Aorta (tissue), 5 donors: ENCODE measurements at regions not wholly inside any gene's neighbourhood (a gene's known extent, or its start where the extent isn't known, plus 50 kb on each side); places are given as distances from the start of the nearest gene placed in this dataset.
"Not testable (repeated sequence)": the region's sequence is repeated elsewhere in the genome, so short reads cannot be mapped to it uniquely, and the experiment has no call there.

Experiments
- ATAC-seq: fragments of 200-7000 bp; cut with Tn5 transposase; one replicate; pipeline ENCODE4 v1.9.1; 2022; ENCODE audit warnings: moderate library complexity; ENCODE audit not compliant: low FRiP score
- DNase-seq, 2 donors: peaks; one replicate each; pipeline ENCODE4 v3.0.0-alpha.2; 2020
- H3K27ac ChIP-seq, 2 donors: one replicate each; pipeline ENCODE4 v1.5.1; 2013; ENCODE audit warnings: low read length in 2 of 2, mild to moderate bottlenecking in 2 of 2, moderate library complexity in 2 of 2, control low read depth in 1 of 2, inconsistent platforms in 1 of 2, low read depth in 1 of 2
- H3K27me3 ChIP-seq, 2 donors: one replicate each; pipeline ENCODE4 v1.6.1; 2013; ENCODE audit warnings: control low read depth in 1 of 2, low read length in 1 of 2, mild to moderate bottlenecking in 1 of 2, moderate library complexity in 1 of 2; ENCODE audit not compliant: insufficient read depth in 2 of 2, control insufficient read depth in 1 of 2
- H3K36me3 ChIP-seq, 2 donors: one replicate each; pipeline ENCODE4 v1.6.1; 2013; ENCODE audit warnings: control low read depth in 1 of 2, low read length in 1 of 2, mild to moderate bottlenecking in 1 of 2; ENCODE audit not compliant: insufficient read depth in 2 of 2, control insufficient read depth in 1 of 2
- H3K4me1 ChIP-seq, 2 donors: one replicate each; pipeline ENCODE4 v1.6.1; 2013; ENCODE audit warnings: low read length in 2 of 2, control low read depth in 1 of 2, mild to moderate bottlenecking in 1 of 2, moderate library complexity in 1 of 2; ENCODE audit not compliant: insufficient read depth in 2 of 2, control insufficient read depth in 1 of 2
- H3K4me3 ChIP-seq, 2 donors: one replicate each; pipeline ENCODE4 v1.5.1; 2013; ENCODE audit warnings: low read length in 2 of 2, control low read depth in 1 of 2, mild to moderate bottlenecking in 1 of 2
- H3K9me3 ChIP-seq: one replicate; pipeline ENCODE4 v1.6.1; 2013; ENCODE audit warnings: mild to moderate bottlenecking, low read length; ENCODE audit not compliant: control insufficient read depth
- WGBS, 2 donors: extraction: QIAGEN DNeasy Blood & Tissue Kit; methylation state at CpG; one replicate each; pipeline ENCODE4 v1.1.7; 2013; 5-methylcytosine and 5-hydroxymethylcytosine counted together
- intact Hi-C, 2 donors: fragments of 100-400 bp; cut with DNase I; formaldehyde crosslinking; loops; one replicate each; pipeline versions ENCODE4 v1.14.2 to v1.15.0; 2022
- donor health status: healthy with polysubstance abuse.
- donor health status: Bipolar disorder and iron deficiency.
- donor health status: DM: no; HTN: no; CAD: no.
- donor health status: DM: no; HTN: no; CAD: no.
- donor health status: DM: yes; HTN: yes; CAD: no.

DNA sequence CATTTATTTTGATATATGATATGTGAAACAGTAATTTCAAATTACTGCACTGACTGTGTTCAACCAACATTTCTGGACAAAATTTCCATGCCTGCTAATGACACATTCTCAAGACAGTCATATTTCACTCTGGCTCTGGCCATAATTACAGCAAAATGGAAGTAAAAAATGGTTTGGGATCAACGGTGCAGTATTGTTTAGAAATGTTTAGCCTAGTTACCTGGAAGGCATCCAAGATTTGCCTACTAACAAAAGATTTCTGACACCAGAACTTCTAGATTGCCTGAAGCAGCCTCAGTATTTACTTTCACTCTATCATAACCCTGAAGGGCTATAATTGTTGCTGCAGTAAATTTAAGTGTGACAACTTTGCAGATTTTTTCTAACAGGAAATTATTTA, 416.3 kb downstream of the PCDH10 start:
- Histone ChIP-seq H3K9me3 (no peaks in the 10 kb centered on the region), H3K4me1 (no peaks in the 10 kb centered on the region), H3K27ac (no peak overlapping the region), H3K36me3 (no peaks in the 10 kb centered on the region), H3K4me3 (peak overlapping the region in 1 of 2 donors; percentile 14), H3K27me3 (no peaks in the 10 kb centered on the region)
- 0 to 2% methylated on average over 1 of the region's 1 CpG for WGBS, 2 donors
- ATAC-seq = no peak
- intact Hi-C loops = no loop called here
- DNase-seq = no peak

GRCh38 chr4:133559987-133560386, 410.9 kb downstream of the PCDH10 start:
- ATAC-seq = peak; percentile 41
- no peak overlapping the region for H3K4me3 ChIP-seq

DNA sequence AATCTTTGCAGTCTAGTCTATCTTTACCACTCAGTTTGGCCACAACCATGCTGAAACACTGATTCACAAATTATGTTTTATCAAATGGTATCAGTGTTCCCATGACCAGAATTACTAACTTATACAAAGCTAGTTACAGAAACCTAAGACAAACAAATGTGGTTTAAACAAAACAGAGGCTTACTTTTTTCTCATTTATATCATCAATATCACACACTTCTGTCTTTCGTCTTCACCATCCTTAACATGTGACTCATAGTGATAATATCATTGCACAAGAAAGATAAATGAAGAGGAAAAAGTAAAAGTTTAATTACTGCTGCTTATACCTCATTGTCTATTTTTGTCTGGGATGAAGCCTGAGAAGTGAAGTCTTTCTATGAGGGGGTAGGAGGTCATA, 406.6 kb downstream of the PCDH10 start:
- Histone ChIP-seq H3K4me1 (no peaks in the 10 kb centered on the region), H3K27ac (no peak overlapping the region), H3K9me3 (no peaks in the 10 kb centered on the region), H3K36me3 (no peaks in the 10 kb centered on the region), H3K27me3 (no peaks in the 10 kb centered on the region), H3K4me3 (no peak overlapping the region)
- DNase-seq (no peak), ATAC-seq (no peak)
- intact Hi-C loops = no loop called here
- 70 to 86% methylated on average over 1 of the region's 1 CpG for WGBS, 2 donors

More at GRCh38 chr4:133559987-133560386, 410.9 kb downstream of the PCDH10 start:
- Histone ChIP-seq H3K27me3 (no peaks in the 10 kb centered on the region), H3K4me1 (no peaks in the 10 kb centered on the region), H3K36me3 (no peaks in the 10 kb centered on the region), H3K9me3 (no peaks in the 10 kb centered on the region), H3K27ac (no peak overlapping the region)
- no peak for DNase-seq
- intact Hi-C loops = no loop called here
- WGBS, 2 donors = 84 to 90% methylated on average over 6 of the region's 6 CpGs

GRCh38 chr4:133550436-133550835, 401.3 kb downstream of the PCDH10 start:
- no peaks in the 10 kb centered on the region for H3K9me3 ChIP-seq
- DNase-seq (no peak), ATAC-seq (no peak)
- 81% methylated on average over 4 of the region's 4 CpGs for WGBS, 2 donors
- no peaks in the 10 kb centered on the region for H3K36me3 ChIP-seq
- no peak overlapping the region for H3K27ac ChIP-seq
- H3K27me3 ChIP-seq = no peaks in the 10 kb centered on the region
- intact Hi-C loops = no loop called here
- H3K4me3 ChIP-seq = no peak overlapping the region
- H3K4me1 ChIP-seq = no peaks in the 10 kb centered on the region

- H3K9me3 ChIP-seq = no peaks in the 10 kb centered on the region
- H3K27me3 ChIP-seq = no peaks in the 10 kb centered on the region
- H3K27ac ChIP-seq = no peak overlapping the region
- WGBS, 2 donors = 88 to 92% methylated on average over 4 of the region's 4 CpGs
- H3K36me3 ChIP-seq = no peaks in the 10 kb centered on the region
- DNase-seq = no peak
- no peak for ATAC-seq
- intact Hi-C loops = no loop called here
- no peaks in the 10 kb centered on the region for H3K4me1 ChIP-seq
- no peak overlapping the region for H3K4me3 ChIP-seq
Observed at GRCh38 chr4:133544097-133544496, 395.0 kb downstream of the PCDH10 start.

- H3K9me3 ChIP-seq = no peaks in the 10 kb centered on the region
- no peaks in the 10 kb centered on the region for H3K36me3 ChIP-seq
- DNase-seq = no peak
- intact Hi-C loops = no loop called here
- 28 to 36% methylated on average over 4 of the region's 4 CpGs for WGBS, 2 donors
- no peaks in the 10 kb centered on the region for H3K27me3 ChIP-seq
- no peaks in the 10 kb centered on the region for H3K4me1 ChIP-seq
- ATAC-seq = no peak
- no peak overlapping the region for H3K27ac ChIP-seq
- H3K4me3 ChIP-seq = no peak overlapping the region
Observed at GRCh38 chr4:133537780-133538281, 388.7 kb downstream of the PCDH10 start.

- H3K27ac ChIP-seq, ATAC-seq, intact Hi-C loops, H3K27me3 ChIP-seq, H3K4me3 ChIP-seq, H3K4me1 ChIP-seq, H3K9me3 ChIP-seq, DNase-seq, H3K36me3 ChIP-seq: not testable (repeated sequence)
- 81 to 82% methylated on average over 6 of the region's 6 CpGs for WGBS, 2 donors
Observed at GRCh38 chr4:133534224-133534623, 385.1 kb downstream of the PCDH10 start.

- WGBS, 2 donors = 75 to 77% methylated on average over 1 of the region's 1 CpG
- Histone ChIP-seq H3K9me3 (no peaks in the 10 kb centered on the region), H3K27ac (no peak overlapping the region), H3K36me3 (no peaks in the 10 kb centered on the region), H3K27me3 (no peaks in the 10 kb centered on the region), H3K4me1 (no peaks in the 10 kb centered on the region), H3K4me3 (no peak overlapping the region)
- DNase-seq (no peak), ATAC-seq (no peak)
- intact Hi-C loops = no loop called here
Observed at GRCh38 chr4:133524369-133524768, 375.3 kb downstream of the PCDH10 start.

DNA sequence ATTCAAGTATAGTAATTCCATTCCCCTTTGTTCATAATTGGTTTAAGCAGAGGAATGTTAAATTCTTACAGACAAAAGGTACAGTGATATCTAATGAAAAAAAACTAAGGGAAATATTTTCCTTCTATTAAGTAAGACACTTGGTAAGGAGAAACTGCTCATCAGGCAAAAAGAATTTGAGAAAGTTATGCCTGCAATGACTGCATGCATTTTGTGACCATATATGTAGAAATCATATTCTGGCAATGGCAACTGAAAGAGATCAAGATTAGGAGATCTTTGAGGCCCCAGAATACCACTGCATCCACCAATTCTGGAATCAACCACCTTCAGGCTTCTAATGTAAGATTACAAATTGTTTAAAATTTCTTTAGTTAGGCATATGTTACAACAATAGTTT, 364.8 kb downstream of the PCDH10 start:
- intact Hi-C loops = no loop called here
- Histone ChIP-seq H3K4me1 (no peaks in the 10 kb centered on the region), H3K27ac (no peak overlapping the region), H3K9me3 (no peaks in the 10 kb centered on the region), H3K36me3 (no peaks in the 10 kb centered on the region), H3K4me3 (no peak overlapping the region), H3K27me3 (no peaks in the 10 kb centered on the region)
- no peak for DNase-seq
- no peak for ATAC-seq
